ENCODE measurements at regions not wholly inside any gene's neighbourhood (a gene's known extent, or its start where the extent isn't known, plus 50 kb on each side); places are given as distances from the start of the nearest gene placed in this dataset.
"Not testable (repeated sequence)": the region's sequence is repeated elsewhere in the genome, so short reads cannot be mapped to it uniquely, and the experiment has no call there.

DNA sequence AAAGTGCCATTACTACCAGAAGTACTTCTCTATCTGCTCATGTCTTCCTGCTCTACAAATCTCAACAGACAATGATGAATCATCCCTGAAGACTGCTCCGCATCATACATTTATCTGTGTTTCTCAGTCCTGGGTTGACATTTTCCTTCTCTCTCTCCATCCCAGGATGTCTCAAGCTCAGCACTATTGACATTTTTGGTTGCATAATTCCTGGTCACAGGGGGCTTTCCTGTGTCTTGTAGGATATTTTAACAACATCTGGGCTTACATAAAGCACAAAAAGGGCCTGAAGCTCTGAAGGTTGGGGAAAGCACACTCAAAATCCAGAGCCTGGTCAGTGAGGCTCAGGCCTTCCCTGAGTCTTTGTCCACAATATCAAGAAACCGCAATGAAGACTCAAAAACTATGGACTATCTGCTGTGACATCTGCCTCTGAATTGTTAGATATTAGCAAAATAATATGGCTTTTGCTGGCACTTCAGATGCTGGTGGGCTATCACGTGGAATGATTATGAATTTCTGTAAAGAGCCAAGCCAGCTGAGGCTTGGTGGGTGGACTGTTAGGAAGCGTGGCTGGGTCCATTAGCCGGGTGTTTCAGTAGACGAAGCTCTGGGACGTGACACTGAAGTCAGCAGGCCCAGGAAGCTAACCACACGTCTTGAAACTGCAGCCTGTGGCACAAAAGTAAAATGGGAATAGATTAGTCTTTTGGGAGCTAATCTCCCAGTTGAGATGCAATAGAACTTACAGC lies 780.2 kb upstream of the TPTE start:
- intact Hi-C loops (cut with DNase I) = not testable (repeated sequence)
- DNase-seq (ENCODE audit: low spot score) = peak; percentile 74

DNA sequence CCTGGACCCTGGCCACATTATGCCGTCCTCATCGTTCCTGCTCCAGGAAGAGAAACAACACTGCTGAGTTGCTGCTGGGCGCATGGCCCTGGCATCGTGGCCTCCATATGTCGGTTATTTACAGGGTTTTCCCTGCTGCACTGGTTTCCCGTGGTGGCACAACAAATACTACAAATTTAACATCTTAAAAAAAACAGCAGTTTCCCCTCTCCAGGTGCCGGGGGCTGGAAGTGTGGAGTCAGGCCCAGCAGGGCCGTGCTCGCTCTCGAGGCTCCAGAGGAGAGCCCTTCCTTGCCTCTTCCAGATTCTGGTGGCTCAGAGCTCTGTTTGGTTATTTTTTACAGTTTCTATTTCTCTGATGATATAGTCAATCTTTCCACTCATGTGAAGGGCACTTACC lies 777.8 kb upstream of the TPTE start:
- DNase-seq (ENCODE audit: low spot score) = peak; percentile 72
- intact Hi-C loops (cut with DNase I) = not testable (repeated sequence)

GRCh38 chr21:9744166-9744565 lies 777.2 kb upstream of the TPTE start:
- intact Hi-C loops (cut with DNase I) = not testable (repeated sequence)

DNA sequence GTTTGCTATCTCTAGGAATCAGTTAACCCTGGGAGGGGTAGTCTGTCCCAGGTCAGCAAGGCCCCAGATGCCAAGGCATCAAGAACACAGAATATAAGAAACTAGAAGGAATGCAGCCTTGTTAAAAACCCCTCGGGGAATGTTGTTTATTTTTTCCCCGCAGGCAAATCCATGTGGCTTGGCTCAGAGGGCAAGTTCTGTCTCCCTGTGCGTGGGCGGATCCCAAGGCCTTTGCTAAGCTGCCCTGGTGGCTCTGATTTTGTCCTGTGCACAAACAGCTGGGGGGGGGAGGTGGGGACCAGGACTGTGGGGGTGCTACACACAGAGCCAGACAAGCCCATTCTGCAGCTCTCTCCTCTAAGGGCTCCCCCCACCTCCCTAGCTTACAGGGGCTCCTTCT lies 776.8 kb upstream of the TPTE start:
- DNase-seq (ENCODE audit: low spot score); intact Hi-C loops (cut with DNase I): not testable (repeated sequence)

More at GRCh38 chr21:9744166-9744565, 777.2 kb upstream of the TPTE start:
- not testable (repeated sequence) for DNase-seq (ENCODE audit: low spot score)

DNA sequence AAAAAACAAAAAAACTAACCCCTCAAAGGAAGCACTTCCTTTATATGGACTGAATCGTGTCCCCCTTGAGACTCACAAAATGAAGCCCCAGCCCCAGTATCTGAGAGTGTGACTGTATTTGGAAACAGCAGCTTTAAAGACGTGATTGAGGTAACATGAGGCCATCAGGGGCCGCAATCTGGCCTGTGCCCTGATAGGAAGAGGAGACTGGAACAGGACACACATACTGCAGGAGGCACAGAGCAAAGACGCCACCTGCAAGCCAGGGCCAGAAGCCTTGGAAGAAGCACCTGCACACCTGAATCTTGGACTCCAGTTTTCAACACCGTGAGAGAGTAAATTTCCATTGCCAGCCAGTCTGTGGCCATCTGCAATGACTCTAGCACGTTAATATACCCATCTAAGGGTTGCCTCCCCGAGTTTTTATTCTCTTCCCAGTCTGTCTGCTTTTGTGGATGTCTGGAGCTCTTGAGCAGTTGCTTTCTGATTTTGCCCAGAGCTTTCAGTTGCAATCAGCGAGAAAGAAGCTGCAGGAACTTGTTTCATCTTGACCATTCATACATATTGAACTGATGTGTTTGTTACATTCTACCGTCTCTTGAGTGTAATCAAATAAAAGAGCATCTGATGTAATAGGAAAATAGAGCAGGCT lies 775.8 kb upstream of the TPTE start:
- DNase-seq (ENCODE audit: low spot score) = peak; percentile 75
- intact Hi-C loops (cut with DNase I) = not testable (repeated sequence)

GRCh38 chr21:9746311-9746710 lies 775.1 kb upstream of the TPTE start:
- intact Hi-C loops (cut with DNase I); DNase-seq (ENCODE audit: low spot score): not testable (repeated sequence)

DNA sequence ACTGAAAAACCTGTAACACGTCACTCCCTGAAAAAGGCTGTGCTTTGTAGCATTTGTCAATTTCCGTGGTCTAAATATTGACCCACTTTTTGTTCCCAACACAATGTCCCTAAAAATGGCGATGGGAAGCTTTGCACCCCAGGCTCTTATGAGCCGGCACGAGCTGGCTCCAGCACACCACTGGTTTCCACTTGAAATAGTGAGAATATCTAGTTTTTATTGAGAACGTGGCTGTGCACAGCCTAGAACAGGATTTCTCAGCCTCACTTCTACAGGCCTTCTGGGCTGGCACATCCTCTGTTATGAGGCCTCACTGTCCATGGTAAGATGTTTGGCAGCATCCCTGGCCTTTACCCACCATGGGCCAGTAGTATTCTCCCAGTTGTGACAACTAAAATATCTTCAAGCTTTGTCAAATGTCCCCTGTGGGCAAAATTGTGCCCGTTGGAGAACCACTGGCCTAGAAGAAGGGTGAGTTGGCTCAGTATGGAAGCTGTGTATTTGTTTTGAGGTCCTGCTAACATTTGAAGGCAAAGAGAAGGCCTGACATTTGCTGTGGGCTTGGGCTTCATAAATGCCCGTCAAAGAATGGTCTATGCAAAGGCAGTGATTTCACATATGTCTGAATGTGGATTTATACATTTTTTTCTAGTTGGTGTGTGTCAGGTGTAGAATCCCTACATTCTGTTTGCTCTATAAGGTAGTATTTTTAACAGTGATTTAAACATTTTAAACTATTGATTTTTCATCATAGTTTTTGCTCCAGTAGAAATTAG lies 774.4 kb upstream of the TPTE start:
- DNase-seq (ENCODE audit: low spot score); intact Hi-C loops (cut with DNase I): not testable (repeated sequence)

GRCh38 chr21:9747870-9748269 lies 773.5 kb upstream of the TPTE start:
- DNase-seq (ENCODE audit: low spot score); intact Hi-C loops (cut with DNase I): not testable (repeated sequence)

DNA sequence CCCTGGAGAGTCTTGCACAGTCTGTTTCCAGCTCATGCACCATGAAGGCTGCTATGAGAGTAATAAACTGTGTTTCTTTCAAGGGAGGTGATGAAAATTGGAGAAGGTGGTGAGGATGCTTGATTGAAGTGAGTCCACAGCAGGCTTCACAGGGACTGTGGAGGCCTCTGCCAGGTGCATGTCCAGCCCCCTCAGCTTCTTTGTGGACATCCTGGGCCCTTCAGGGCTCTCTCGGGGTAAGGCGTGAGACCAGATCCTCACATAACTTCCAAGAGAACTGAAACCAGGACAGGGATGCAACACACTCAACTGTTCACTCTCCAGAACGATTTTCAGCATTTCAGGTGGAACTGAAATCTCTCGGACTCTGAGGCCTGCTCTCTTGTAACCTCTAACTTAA lies 772.9 kb upstream of the TPTE start:
- DNase-seq (ENCODE audit: low spot score); intact Hi-C loops (cut with DNase I): not testable (repeated sequence)

DNA sequence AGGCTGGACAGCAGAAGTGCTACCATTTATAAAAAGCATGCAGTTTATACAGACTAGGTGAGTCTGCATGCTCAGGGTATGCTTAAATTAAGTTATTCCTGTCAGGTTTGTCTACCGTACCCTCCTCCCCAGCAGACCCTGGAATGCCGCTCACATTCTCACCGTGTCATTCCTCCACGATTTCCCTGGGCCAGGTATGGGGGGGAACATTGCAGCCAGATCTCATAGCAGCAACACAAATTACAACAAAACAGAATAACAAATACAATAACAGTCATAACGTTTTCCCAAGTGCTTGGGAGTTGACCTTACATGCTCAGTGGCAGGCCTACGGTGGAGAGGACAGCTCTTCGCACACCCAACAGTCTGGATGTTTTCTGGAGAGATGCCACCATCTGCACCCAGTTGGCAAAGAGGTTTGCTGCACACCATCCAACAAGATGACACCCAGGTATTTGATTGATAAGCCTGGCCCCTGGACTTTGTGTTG lies 771.6 kb upstream of the TPTE start:
- intact Hi-C loops (cut with DNase I); DNase-seq (ENCODE audit: low spot score): not testable (repeated sequence)

DNA sequence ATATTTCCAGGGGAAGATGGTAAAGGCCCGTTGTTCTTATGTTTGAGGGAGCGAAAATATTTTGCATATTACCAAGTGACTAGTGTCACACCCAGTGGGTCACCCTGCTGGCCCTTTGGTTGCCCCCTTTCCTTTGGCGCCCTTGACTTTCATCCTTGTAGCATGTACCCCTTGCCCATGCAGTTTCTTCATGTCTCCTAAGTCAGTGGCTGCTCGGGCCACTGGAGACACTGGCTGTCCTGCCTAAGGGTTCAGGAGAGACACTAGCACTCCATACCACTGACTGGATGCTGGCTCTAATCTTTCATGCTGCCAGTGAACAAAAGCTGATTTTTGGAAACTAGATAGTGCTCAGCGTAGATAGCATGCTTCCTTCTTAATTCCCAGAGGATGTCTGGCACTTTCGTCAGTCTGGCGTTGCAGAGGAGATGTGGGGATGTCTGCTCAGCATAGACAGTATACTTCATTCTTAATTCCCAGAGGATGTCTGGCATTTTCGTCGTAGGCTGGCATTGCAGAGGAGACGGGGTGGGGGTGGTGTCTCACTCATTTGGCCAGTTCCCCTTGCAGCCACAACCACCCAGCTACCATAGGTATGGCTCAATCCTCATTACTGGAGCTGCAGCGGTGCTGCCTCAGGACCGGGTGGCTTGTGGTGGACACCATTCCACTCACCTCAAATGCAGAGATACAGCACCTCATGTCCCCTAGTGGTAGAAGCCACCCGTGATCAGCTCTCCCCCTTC lies 770.9 kb upstream of the TPTE start:
- intact Hi-C loops (cut with DNase I) = no loop called here
- DNase-seq (ENCODE audit: low spot score) = peak; percentile 75

DNA sequence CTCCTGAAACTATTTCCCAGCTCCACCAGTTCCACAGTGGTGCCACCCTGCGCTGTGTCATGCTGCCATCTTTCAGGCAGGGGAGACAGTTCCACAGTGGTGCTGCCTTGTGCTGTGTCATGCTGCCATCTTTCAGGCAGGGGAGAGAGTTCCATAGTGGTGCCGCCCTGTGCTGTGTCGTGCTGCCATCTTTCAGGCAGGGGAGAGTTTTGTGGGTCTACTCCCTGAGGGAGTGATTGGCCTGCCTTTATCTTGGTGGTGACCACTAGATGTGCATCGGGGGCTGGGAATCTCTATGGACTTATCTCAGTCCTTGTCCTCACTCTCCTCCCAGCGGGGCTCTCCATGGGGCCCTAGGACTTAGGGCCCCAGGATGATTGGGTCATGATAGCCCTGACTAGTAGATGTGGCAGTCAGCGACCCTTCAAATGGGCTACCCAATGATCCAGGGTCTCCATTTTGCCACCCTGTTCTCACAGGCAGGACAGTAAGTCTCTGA lies 770.2 kb upstream of the TPTE start:
- intact Hi-C loops (cut with DNase I) = not testable (repeated sequence)
- DNase-seq (ENCODE audit: low spot score) = peak; percentile 67

GRCh38 chr21:9752028-9752427 lies 769.4 kb upstream of the TPTE start:
- intact Hi-C loops (cut with DNase I) = not testable (repeated sequence)
- peak; percentile 71 for DNase-seq (ENCODE audit: low spot score)

- intact Hi-C loops (cut with DNase I) = not testable (repeated sequence)
- DNase-seq (ENCODE audit: low spot score) = peak; percentile 71
These were observed 767.9 kb upstream of the TPTE start for GRCh38 chr21:9753441-9753840.

- intact Hi-C loops (cut with DNase I) = no loop called here
- DNase-seq (ENCODE audit: low spot score) = no peak
These were observed 767.4 kb upstream of the TPTE start for GRCh38 chr21:9753943-9754342.

- intact Hi-C loops (cut with DNase I) = not testable (repeated sequence)
These were observed 766.9 kb upstream of the TPTE start for GRCh38 chr21:9754434-9754833.

DNA sequence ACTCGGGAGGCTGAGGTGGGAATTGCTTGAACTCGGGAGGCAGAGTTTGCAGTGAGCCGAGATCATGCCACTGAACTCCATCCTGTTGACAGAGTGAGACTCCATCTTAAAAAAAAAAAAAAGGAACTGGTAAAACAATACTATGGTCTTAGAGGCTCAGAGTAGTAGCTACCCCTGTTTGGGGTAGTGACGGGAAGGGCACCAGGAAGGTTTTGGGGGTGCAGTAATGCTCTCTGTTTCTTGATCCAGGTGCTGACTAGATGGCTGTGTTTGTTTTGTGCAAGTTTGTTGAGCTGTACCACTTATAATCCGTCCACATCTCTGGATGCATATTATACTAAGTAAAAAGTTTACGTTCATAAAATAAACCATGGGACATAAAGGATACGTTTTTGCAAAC lies 765.8 kb upstream of the TPTE start:
- intact Hi-C loops (cut with DNase I) = no loop called here
- DNase-seq (ENCODE audit: low spot score) = no peak

More at GRCh38 chr21:9754434-9754833, 766.9 kb upstream of the TPTE start:
- DNase-seq (ENCODE audit: low spot score) = not testable (repeated sequence)

DNA sequence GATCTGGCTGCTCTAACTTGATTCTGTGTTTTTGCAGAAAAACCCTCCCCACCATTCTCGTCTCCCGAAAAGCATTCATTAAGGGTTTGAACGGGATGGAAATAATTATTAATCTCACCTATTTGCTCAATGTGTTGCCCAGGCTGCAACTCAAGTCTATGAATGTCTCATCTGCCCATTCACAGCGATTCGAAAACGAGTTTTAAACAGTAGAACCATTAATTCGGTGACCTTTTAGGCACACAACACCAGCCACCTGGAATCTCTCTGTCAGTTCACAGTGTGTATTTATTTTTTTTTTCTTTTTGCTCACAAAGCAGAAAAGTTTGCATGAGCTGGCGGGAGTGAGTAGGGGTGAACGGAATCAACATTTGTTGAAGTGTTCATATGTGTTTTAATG lies 764.7 kb upstream of the TPTE start:
- no peak for DNase-seq (ENCODE audit: low spot score)
- intact Hi-C loops (cut with DNase I) = no loop called here

DNA sequence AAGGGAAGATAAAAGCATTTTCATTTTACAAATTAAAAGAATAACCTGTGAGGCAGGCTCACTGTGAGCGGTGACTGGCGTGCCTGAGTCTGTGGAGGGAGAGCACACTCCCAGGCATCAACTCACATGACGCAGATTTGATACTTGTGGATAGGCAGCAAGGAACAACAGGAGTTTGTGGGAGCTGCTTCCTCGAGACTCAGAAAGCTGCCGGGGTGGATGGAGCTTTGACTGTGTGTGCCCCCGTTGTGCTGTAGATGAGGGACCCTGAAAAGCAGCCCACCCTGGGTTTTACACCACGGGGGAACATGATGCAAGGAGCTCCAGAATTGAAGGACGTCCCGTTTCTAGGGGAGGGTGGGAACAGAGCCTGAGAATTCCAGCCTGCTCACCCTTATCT lies 764.3 kb upstream of the TPTE start:
- DNase-seq (ENCODE audit: low spot score) = not testable (repeated sequence)

More for the DNA sequence above, 764.3 kb upstream of the TPTE start:
- intact Hi-C loops (cut with DNase I) = not testable (repeated sequence)

All from cardiac septum (tissue), 1 donor.